ENCODE measurements at regions not wholly inside any gene's neighbourhood (a gene's known extent, or its start where the extent isn't known, plus 50 kb on each side); places are given as distances from the start of the nearest gene placed in this dataset.

- Histone ChIP-seq H3K36me3 (ENCODE audit: control insufficient read depth in 1 of 2, insufficient read depth in 2 of 2, low read length in 2 of 2) (no peaks in the 10 kb centered on the region), H3K18ac (ENCODE audit: low read length) (no peak overlapping the region), H3K23ac (ENCODE audit: low read length) (no peak overlapping the region), H2AK5ac (ENCODE audit: low read length) (no peak overlapping the region), H3K79me1 (ENCODE audit: low read length) (no peaks in the 10 kb centered on the region), H3K9me3 (ENCODE audit: insufficient read depth, low read depth, low read length) (no peaks in the 10 kb centered on the region), H3K4me3 (ENCODE audit: low read depth, low read length) (no peak overlapping the region), H2AFZ (ENCODE audit: insufficient read depth, low read length, poor library complexity) (no peak overlapping the region), H4K12ac (ENCODE audit: low read depth, low read length) (no peak overlapping the region), H4K8ac (ENCODE audit: low read depth, low read length) (no peak overlapping the region), H2BK120ac (ENCODE audit: insufficient read depth, low read length, poor library complexity) (no peak overlapping the region), H3K27ac (ENCODE audit: low read depth, low read length) (no peak overlapping the region), H3K4ac (ENCODE audit: low read depth, low read length) (no peak overlapping the region), H2BK12ac (ENCODE audit: low read length) (no peak overlapping the region), H3K14ac (ENCODE audit: low read length) (no peak overlapping the region), H3K79me2 (ENCODE audit: control insufficient read depth, insufficient read depth, low read length, poor library complexity) (no peaks in the 10 kb centered on the region), H3K4me2 (ENCODE audit: low read length) (no peak overlapping the region), H3K9ac (ENCODE audit: low read length) (no peak overlapping the region), H3K4me1 (ENCODE audit: control insufficient read depth in 1 of 2, insufficient read depth in 2 of 2, low read length in 2 of 2) (no peaks in the 10 kb centered on the region), H4K91ac (ENCODE audit: low read depth, low read length) (no peak overlapping the region), H2BK5ac (ENCODE audit: low read depth, low read length, poor library complexity) (no peak overlapping the region), H3K27me3 (ENCODE audit: insufficient read depth, low read length) (no peaks in the 10 kb centered on the region)
- DNase-seq, result no peak
These were observed 76.6 kb upstream of the HS3ST3A1 start for GRCh38 chr17:13678361-13678760.

GRCh38 chr17:13678841-13679240 lies 77.1 kb upstream of the HS3ST3A1 start:
- Histone ChIP-seq H3K9ac (ENCODE audit: low read length) (no peak overlapping the region), H4K8ac (ENCODE audit: low read depth, low read length) (no peak overlapping the region), H3K36me3 (ENCODE audit: control insufficient read depth in 1 of 2, insufficient read depth in 2 of 2, low read length in 2 of 2) (no peaks in the 10 kb centered on the region), H3K27ac (ENCODE audit: low read depth, low read length) (no peak overlapping the region), H3K27me3 (ENCODE audit: insufficient read depth, low read length) (no peaks in the 10 kb centered on the region), H2AFZ (ENCODE audit: insufficient read depth, low read length, poor library complexity) (no peak overlapping the region), H2BK5ac (ENCODE audit: low read depth, low read length, poor library complexity) (no peak overlapping the region), H3K4me2 (ENCODE audit: low read length) (no peak overlapping the region), H2BK12ac (ENCODE audit: low read length) (no peak overlapping the region), H3K18ac (ENCODE audit: low read length) (no peak overlapping the region), H4K12ac (ENCODE audit: low read depth, low read length) (no peak overlapping the region), H3K9me3 (ENCODE audit: insufficient read depth, low read depth, low read length) (no peaks in the 10 kb centered on the region), H2BK120ac (ENCODE audit: insufficient read depth, low read length, poor library complexity) (no peak overlapping the region), H3K4ac (ENCODE audit: low read depth, low read length) (no peak overlapping the region), H3K4me1 (ENCODE audit: control insufficient read depth in 1 of 2, insufficient read depth in 2 of 2, low read length in 2 of 2) (no peaks in the 10 kb centered on the region), H3K23ac (ENCODE audit: low read length) (no peak overlapping the region), H3K4me3 (ENCODE audit: low read depth, low read length) (no peak overlapping the region), H3K79me1 (ENCODE audit: low read length) (no peaks in the 10 kb centered on the region), H3K79me2 (ENCODE audit: control insufficient read depth, insufficient read depth, low read length, poor library complexity) (no peaks in the 10 kb centered on the region), H2AK5ac (ENCODE audit: low read length) (no peak overlapping the region), H3K14ac (ENCODE audit: low read length) (no peak overlapping the region), H4K91ac (ENCODE audit: low read depth, low read length) (no peak overlapping the region)
- WGBS (ENCODE audit: extremely low coverage, insufficient coverage, insufficient read length), result no CpG with 5 or more reads among the region's 4 CpGs
- no peak for DNase-seq

GRCh38 chr17:13688716-13689115 lies 87.0 kb upstream of the HS3ST3A1 start:
- no peak overlapping the region for H2BK5ac ChIP-seq (ENCODE audit: low read depth, low read length, poor library complexity)
- H3K23ac ChIP-seq (ENCODE audit: low read length), result no peak overlapping the region
- H3K4me3 ChIP-seq (ENCODE audit: low read depth, low read length), result no peak overlapping the region
- no CpG with 5 or more reads among the region's 3 CpGs for WGBS (ENCODE audit: extremely low coverage, insufficient coverage, insufficient read length)
- H3K9me3 ChIP-seq (ENCODE audit: insufficient read depth, low read depth, low read length), result no peaks in the 10 kb centered on the region
- no peaks in the 10 kb centered on the region for H3K27me3 ChIP-seq (ENCODE audit: insufficient read depth, low read length)
- DNase-seq, result no peak
- H3K4me1 ChIP-seq (ENCODE audit: control insufficient read depth in 1 of 2, insufficient read depth in 2 of 2, low read length in 2 of 2), result no peaks in the 10 kb centered on the region
- H3K9ac ChIP-seq (ENCODE audit: low read length), result no peak overlapping the region
- H2BK12ac ChIP-seq (ENCODE audit: low read length), result no peak overlapping the region
- no peak overlapping the region for H3K4ac ChIP-seq (ENCODE audit: low read depth, low read length)
- no peak overlapping the region for H4K12ac ChIP-seq (ENCODE audit: low read depth, low read length)
- H3K14ac ChIP-seq (ENCODE audit: low read length), result no peak overlapping the region
- no peak overlapping the region for H2BK120ac ChIP-seq (ENCODE audit: insufficient read depth, low read length, poor library complexity)
- H3K4me2 ChIP-seq (ENCODE audit: low read length), result no peak overlapping the region
- H4K91ac ChIP-seq (ENCODE audit: low read depth, low read length), result no peak overlapping the region
- H3K36me3 ChIP-seq (ENCODE audit: control insufficient read depth in 1 of 2, insufficient read depth in 2 of 2, low read length in 2 of 2), result no peaks in the 10 kb centered on the region
- no peak overlapping the region for H4K8ac ChIP-seq (ENCODE audit: low read depth, low read length)
- H2AFZ ChIP-seq (ENCODE audit: insufficient read depth, low read length, poor library complexity), result no peak overlapping the region
- no peak overlapping the region for H3K18ac ChIP-seq (ENCODE audit: low read length)
- H2AK5ac ChIP-seq (ENCODE audit: low read length), result no peak overlapping the region
- H3K27ac ChIP-seq (ENCODE audit: low read depth, low read length), result no peak overlapping the region
- no peaks in the 10 kb centered on the region for H3K79me2 ChIP-seq (ENCODE audit: control insufficient read depth, insufficient read depth, low read length, poor library complexity)
- no peaks in the 10 kb centered on the region for H3K79me1 ChIP-seq (ENCODE audit: low read length)

- no peaks in the 10 kb centered on the region for H3K79me2 ChIP-seq (ENCODE audit: control insufficient read depth, insufficient read depth, low read length, poor library complexity)
- H3K4ac ChIP-seq (ENCODE audit: low read depth, low read length), result no peak overlapping the region
- no peak overlapping the region for H3K4me3 ChIP-seq (ENCODE audit: low read depth, low read length)
- H2BK120ac ChIP-seq (ENCODE audit: insufficient read depth, low read length, poor library complexity), result no peak overlapping the region
- no peaks in the 10 kb centered on the region for H3K9me3 ChIP-seq (ENCODE audit: insufficient read depth, low read depth, low read length)
- H3K4me1 ChIP-seq (ENCODE audit: control insufficient read depth in 1 of 2, insufficient read depth in 2 of 2, low read length in 2 of 2), result no peaks in the 10 kb centered on the region
- no peaks in the 10 kb centered on the region for H3K79me1 ChIP-seq (ENCODE audit: low read length)
- no peak for DNase-seq
- H2BK5ac ChIP-seq (ENCODE audit: low read depth, low read length, poor library complexity), result no peak overlapping the region
- no peak overlapping the region for H3K9ac ChIP-seq (ENCODE audit: low read length)
- H3K14ac ChIP-seq (ENCODE audit: low read length), result no peak overlapping the region
- H3K36me3 ChIP-seq (ENCODE audit: control insufficient read depth in 1 of 2, insufficient read depth in 2 of 2, low read length in 2 of 2), result no peaks in the 10 kb centered on the region
- no peak overlapping the region for H3K23ac ChIP-seq (ENCODE audit: low read length)
- H2AK5ac ChIP-seq (ENCODE audit: low read length), result no peak overlapping the region
- no peak overlapping the region for H3K27ac ChIP-seq (ENCODE audit: low read depth, low read length)
- H3K18ac ChIP-seq (ENCODE audit: low read length), result no peak overlapping the region
- no peak overlapping the region for H4K12ac ChIP-seq (ENCODE audit: low read depth, low read length)
- H3K4me2 ChIP-seq (ENCODE audit: low read length), result no peak overlapping the region
- no peaks in the 10 kb centered on the region for H3K27me3 ChIP-seq (ENCODE audit: insufficient read depth, low read length)
- H2BK12ac ChIP-seq (ENCODE audit: low read length), result no peak overlapping the region
- no peak overlapping the region for H4K8ac ChIP-seq (ENCODE audit: low read depth, low read length)
- WGBS (ENCODE audit: extremely low coverage, insufficient coverage, insufficient read length), result no CpG with 5 or more reads among the region's 1 CpG
- no peak overlapping the region for H4K91ac ChIP-seq (ENCODE audit: low read depth, low read length)
- no peak overlapping the region for H2AFZ ChIP-seq (ENCODE audit: insufficient read depth, low read length, poor library complexity)
These were observed 89.1 kb upstream of the HS3ST3A1 start for GRCh38 chr17:13690806-13691205.

- H3K27ac ChIP-seq (ENCODE audit: low read depth, low read length), result no peak overlapping the region
- no peak overlapping the region for H4K91ac ChIP-seq (ENCODE audit: low read depth, low read length)
- no peaks in the 10 kb centered on the region for H3K9me3 ChIP-seq (ENCODE audit: insufficient read depth, low read depth, low read length)
- no peak overlapping the region for H3K4me3 ChIP-seq (ENCODE audit: low read depth, low read length)
- no peak overlapping the region for H3K14ac ChIP-seq (ENCODE audit: low read length)
- DNase-seq, result no peak
- no peak overlapping the region for H3K9ac ChIP-seq (ENCODE audit: low read length)
- no peaks in the 10 kb centered on the region for H3K79me2 ChIP-seq (ENCODE audit: control insufficient read depth, insufficient read depth, low read length, poor library complexity)
- no peaks in the 10 kb centered on the region for H3K4me1 ChIP-seq (ENCODE audit: control insufficient read depth in 1 of 2, insufficient read depth in 2 of 2, low read length in 2 of 2)
- no peak overlapping the region for H2AK5ac ChIP-seq (ENCODE audit: low read length)
- H2BK120ac ChIP-seq (ENCODE audit: insufficient read depth, low read length, poor library complexity), result no peak overlapping the region
- H3K79me1 ChIP-seq (ENCODE audit: low read length), result no peaks in the 10 kb centered on the region
- H3K27me3 ChIP-seq (ENCODE audit: insufficient read depth, low read length), result no peaks in the 10 kb centered on the region
- no peak overlapping the region for H2BK5ac ChIP-seq (ENCODE audit: low read depth, low read length, poor library complexity)
- H3K36me3 ChIP-seq (ENCODE audit: control insufficient read depth in 1 of 2, insufficient read depth in 2 of 2, low read length in 2 of 2), result no peaks in the 10 kb centered on the region
- H2AFZ ChIP-seq (ENCODE audit: insufficient read depth, low read length, poor library complexity), result no peak overlapping the region
- H3K4ac ChIP-seq (ENCODE audit: low read depth, low read length), result no peak overlapping the region
- H3K18ac ChIP-seq (ENCODE audit: low read length), result no peak overlapping the region
- H4K8ac ChIP-seq (ENCODE audit: low read depth, low read length), result no peak overlapping the region
- no peak overlapping the region for H3K23ac ChIP-seq (ENCODE audit: low read length)
- H2BK12ac ChIP-seq (ENCODE audit: low read length), result no peak overlapping the region
- no peak overlapping the region for H4K12ac ChIP-seq (ENCODE audit: low read depth, low read length)
- no peak overlapping the region for H3K4me2 ChIP-seq (ENCODE audit: low read length)
These were observed 93.2 kb upstream of the HS3ST3A1 start for GRCh38 chr17:13694934-13695333.

Data from trophoblast cell (in vitro differentiated cells and primary cell).